NCI-H1048 (cell line): ENCODE measurements at regions not wholly inside any gene's neighbourhood (a gene's known extent, or its start where the extent isn't known, plus 50 kb on each side); places are given as distances from the start of the nearest gene placed in this dataset.
"Not testable (repeated sequence)": the region's sequence is repeated elsewhere in the genome, so short reads cannot be mapped to it uniquely, and the experiment has no call there.

Experiments
- DNase-seq: peaks from one replicate; lab custom pipeline; 2025; lab: John Stamatoyannopoulos, UW

DNA sequence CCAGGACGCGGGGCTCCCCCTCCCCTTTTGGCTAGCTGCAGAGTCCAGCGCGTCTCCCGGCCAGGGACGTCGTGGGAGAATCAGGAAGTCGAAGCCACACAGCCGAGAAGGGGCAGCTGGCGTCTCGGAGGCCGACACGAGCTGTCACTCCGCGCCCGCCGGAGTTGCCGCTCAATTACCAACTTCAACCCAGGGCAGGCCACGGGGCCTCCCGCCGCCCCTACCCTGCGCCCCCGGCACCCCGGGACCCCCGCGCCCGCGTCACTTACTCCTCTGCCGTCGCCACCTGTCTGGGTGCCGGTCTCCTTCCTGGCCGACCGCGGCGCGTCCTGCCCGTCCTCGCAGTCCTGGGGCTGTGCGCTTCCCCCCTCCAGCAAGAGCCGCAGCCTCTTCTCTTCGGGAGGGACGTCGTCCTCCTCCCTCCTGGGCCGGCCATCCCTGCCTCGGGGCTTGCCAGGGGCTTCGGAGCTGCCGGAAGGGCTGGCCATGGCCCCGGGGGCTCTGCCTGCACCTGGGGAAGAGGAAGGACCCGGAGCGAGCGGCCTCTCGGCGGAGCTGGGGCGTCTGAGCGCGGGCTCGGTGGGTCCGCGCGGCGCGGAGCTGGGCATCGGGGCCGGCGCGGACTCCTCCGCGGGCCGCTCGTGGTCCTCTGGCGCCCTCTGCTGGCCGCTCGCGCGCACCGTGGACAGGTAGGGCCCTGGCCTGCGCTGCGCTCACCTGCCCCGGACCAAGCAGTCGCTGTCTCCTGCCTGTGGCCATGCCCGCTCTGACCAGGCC lies 65.6 kb upstream of the CLEC6A start:
- DNase-seq, result peak; percentile 44

DNA sequence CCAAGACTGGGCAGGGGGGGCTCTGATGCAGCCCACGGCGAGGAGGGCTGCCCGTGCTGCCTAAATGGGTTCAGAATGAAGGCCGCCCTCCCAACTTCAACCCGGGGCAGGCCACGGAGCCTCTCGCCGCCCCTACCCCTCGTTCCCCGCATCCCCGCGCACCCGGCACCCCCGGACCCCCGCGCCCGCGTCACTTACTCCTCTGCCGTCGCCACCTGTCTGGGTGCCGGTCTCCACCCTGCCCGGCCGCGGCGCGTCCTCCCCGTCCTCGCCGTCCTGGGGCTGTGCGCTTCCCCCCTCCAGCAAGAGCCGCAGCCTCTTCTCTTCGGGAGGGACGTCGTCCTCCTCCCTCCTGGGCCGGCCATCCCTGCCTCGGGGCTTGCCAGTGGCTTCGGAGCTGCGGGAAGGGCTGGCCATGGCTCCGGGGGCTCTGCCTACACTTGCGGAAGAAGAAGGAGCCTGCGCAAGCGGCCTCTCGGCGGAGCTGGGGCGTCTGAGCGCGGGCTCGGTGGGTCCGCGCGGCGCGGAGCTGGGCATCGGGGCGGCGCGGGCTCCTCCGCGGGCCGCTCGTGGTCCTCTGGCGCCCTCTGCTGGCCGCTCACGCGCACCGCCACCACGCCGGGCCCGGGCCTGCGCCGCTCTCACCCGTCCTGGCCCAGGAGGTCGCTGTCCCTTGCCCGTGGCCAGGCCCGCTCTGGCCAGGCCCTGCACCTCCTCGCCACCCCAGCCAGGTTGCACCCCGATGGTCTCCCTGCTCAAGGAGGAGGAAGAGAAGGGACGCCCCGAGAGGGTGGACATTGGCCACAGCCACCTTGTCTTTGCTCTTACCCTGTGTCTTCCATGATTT lies 59.3 kb upstream of the CLEC6A start:
- peak; percentile 13 for DNase-seq

DNA sequence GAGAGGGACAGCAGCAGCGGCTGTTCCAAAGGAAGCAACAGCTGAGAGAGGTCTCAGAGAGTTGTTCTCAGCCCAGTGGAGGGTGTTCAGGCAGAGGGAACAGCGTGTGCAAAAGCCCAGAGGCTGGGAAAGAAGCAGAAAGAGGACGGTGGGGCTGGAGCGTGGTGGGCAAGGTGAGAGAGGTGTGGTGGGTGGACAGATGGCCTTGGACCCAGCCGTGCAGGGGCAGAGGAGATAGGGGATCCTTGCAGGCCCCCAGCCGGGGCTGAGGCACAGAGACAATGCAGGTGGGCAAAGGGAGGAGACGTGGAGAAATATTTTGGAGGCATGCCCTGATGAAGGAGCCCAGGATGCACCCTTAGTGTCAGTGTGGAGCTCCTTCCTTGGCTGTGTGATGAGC lies 58.4 kb upstream of the CLEC6A start:
- not testable (repeated sequence) for DNase-seq

DNA sequence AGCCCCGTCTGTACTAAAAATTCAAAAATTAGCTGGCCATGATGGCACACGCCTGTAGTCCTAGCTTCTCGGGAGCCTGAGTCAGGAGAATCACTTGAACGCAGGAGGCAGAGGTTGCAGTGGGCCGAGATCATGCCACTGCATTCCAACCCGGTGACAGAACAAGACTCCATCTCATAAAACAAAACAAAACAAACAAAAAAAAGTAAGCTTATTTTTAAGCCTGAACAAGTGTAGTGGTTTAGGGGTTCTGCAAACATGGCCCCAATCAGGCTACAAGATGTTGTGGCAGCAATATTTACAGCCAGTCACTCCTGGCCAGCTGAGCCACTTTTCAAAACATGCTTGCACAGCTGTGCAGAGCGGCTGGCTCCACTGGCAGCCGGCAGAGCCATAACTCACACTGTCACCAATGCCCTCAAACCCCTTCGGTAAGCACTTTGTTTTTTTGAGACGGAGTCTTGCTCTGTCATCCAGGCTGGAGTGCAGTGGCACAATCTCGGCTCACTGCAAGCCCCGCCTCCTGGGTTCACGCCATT lies 56.2 kb upstream of the CLEC6A start:
- DNase-seq, result not testable (repeated sequence)

DNA sequence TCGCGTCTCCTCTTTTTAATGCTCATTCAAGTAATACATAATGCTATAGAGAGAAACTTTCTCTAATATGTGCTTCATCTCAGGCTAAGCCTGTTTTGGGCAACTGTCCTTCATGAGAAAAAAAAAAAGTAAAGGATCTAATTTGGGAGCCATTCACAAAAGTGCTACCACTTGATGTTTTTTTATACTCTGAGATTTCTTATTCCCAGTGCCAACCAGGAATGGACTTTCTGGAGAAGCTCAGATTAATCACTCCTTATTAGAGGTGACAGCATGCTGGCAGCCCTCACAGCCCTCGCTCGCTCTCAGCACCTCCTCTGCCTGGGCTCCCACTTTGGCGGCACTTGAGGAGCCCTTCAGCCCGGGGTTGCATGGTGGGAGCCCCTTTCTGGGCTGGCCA lies 51.9 kb upstream of the CLEC6A start:
- not testable (repeated sequence) for DNase-seq

DNA sequence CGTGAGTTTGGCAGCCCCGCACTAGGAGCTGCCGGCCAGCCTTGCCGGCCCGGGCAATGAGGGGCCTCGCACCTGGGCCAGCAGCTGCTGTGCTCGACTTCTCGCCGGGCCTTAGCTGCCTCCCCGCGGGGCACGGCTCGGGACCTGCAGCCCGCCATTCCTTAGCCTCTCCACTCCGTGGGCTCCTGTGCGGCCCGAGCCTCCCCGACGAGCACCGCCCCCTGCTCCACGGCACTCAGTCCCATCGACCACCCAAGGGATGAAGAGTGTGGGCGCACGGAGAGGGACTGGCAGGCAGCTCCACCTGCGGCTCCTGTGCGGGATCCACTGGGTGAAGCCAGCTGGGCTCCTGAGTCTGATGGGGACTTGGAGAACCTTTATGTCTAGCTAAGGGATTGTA lies 51.4 kb upstream of the CLEC6A start:
- not testable (repeated sequence) for DNase-seq
